B cell (primary cell): ENCODE measurements at regions not wholly inside any gene's neighbourhood (a gene's known extent, or its start where the extent isn't known, plus 50 kb on each side); places are given as distances from the start of the nearest gene placed in this dataset.
"Not testable (repeated sequence)": the region's sequence is repeated elsewhere in the genome, so short reads cannot be mapped to it uniquely, and the experiment has no call there.

Source experiments
- ATAC-seq: fragments of 200-7000 bp; cut with Tn5 transposase; one replicate; pipeline ENCODE4 v1.10.0; 2021; ENCODE audit warnings: low read depth, mild to moderate bottlenecking, moderate number of reproducible peaks, moderate library complexity
- CTCF ChIA-PET: fragments of 350-600 bp; sonication (Branson Sonifier 250); formaldehyde crosslinking; loops from one replicate; lab custom pipeline; 2021; ENCODE audit warnings: antibody characterized with exemption, inconsistent platforms; lab: Charles Lee
- POLR2A ChIA-PET: fragments of 350-600 bp; sonication (Branson Sonifier 250); formaldehyde crosslinking; loops from one replicate; lab custom pipeline; 2021; ENCODE audit warnings: antibody characterized with exemption; lab: Charles Lee
- DNase-seq: peaks from one replicate; pipeline ENCODE4 v3.0.0; 2013
- H2AFZ ChIP-seq: 2 replicates; pipeline ENCODE4 v1.6.1; 2012; ENCODE audit warnings: mild to moderate bottlenecking, low read depth, low read length; ENCODE audit not compliant: insufficient read depth, poor library complexity, severe bottlenecking
- H3K27ac ChIP-seq, 2 donors: 1 replicate in 1 of 2; 2 replicates in 1 of 2; pipeline ENCODE4 v1.5.1; 2012 to 2013; ENCODE audit warnings: low read length in 2 of 2, mild to moderate bottlenecking in 2 of 2, moderate library complexity in 1 of 2
- H3K27me3 ChIP-seq, 4 experiments: fragments of 200-600 bp in 1 of 4; sonication (generic) in 1 of 4; replicated peaks in 1 of 4; 1 replicate in 2 of 4; 2 replicates in 2 of 4; pipeline versions ENCODE4 v1.6.1 to v1.7.0; 2013 to 2016; ENCODE audit warnings: low read length in 3 of 4, mild to moderate bottlenecking in 2 of 4, mixed read lengths in 1 of 4, moderate library complexity in 1 of 4; ENCODE audit not compliant: insufficient read depth in 4 of 4, control insufficient read depth in 3 of 4; ENCODE audit errors: control extremely low read depth in 1 of 4
- H3K36me3 ChIP-seq, 2 experiments: replicated peaks in 1 of 2; 1 replicate in 1 of 2; 2 replicates in 1 of 2; pipeline versions ENCODE4 v1.6.1 to v1.7.1; 2013; ENCODE audit warnings: low read length in 1 of 2; ENCODE audit not compliant: insufficient read depth in 2 of 2, control insufficient read depth in 1 of 2; ENCODE audit errors: control extremely low read depth in 1 of 2, extremely low read depth in 1 of 2
- H3K4me1 ChIP-seq, 2 donors: fragments of 200-600 bp in 1 of 2; sonication (generic) in 1 of 2; 1 replicate in 1 of 2; 2 replicates in 1 of 2; pipeline versions ENCODE4 v1.5.1 to v1.6.1; 2013 to 2017; ENCODE audit warnings: low read length in 2 of 2; ENCODE audit not compliant: control insufficient read depth in 2 of 2, insufficient read depth in 2 of 2
- H3K4me2 ChIP-seq: replicated peaks from 2 replicates; pipeline ENCODE3; 2012; ENCODE audit warnings: mild to moderate bottlenecking, low read depth, low read length; ENCODE audit not compliant: poor library complexity, severe bottlenecking
- H3K4me3 ChIP-seq, 5 experiments: fragments of 200-600 bp in 1 of 5; sonication (generic) in 1 of 5; 1 replicate in 3 of 5; 2 replicates in 2 of 5; pipeline versions ENCODE4 v1.5.1 to v1.7.0; 2011 to 2016; ENCODE audit warnings: low read length in 4 of 5, mild to moderate bottlenecking in 4 of 5, low read depth in 2 of 5, control low read depth in 1 of 5, moderate library complexity in 1 of 5; ENCODE audit not compliant: insufficient read depth in 1 of 5; ENCODE audit errors: control extremely low read depth in 1 of 5, extremely low read depth in 1 of 5
- H3K79me2 ChIP-seq: fragments of 200-600 bp; sonication (generic); one replicate; pipeline ENCODE4 v1.6.0; 2016; ENCODE audit warnings: low read length; ENCODE audit not compliant: control insufficient read depth, insufficient read depth
- H3K9ac ChIP-seq: fragments of 200-600 bp; sonication (generic); 2 replicates; pipeline ENCODE4 v1.6.1; 2017; ENCODE audit warnings: mild to moderate bottlenecking, low read length, moderate library complexity
- H3K9me3 ChIP-seq, 3 donors: one replicate each; pipeline versions ENCODE4 v1.6.1 to v1.7.1; 2013; ENCODE audit warnings: low read length in 2 of 3; ENCODE audit not compliant: control insufficient read depth in 2 of 3, insufficient read depth in 1 of 3; ENCODE audit errors: control extremely low read depth in 1 of 3
- H4K20me1 ChIP-seq: 2 replicates; pipeline ENCODE4 v1.6.0; 2012; ENCODE audit warnings: mild to moderate bottlenecking, low read length; ENCODE audit not compliant: insufficient read depth, control insufficient read depth, poor library complexity, severe bottlenecking
- H3K27ac Mint-ChIP-seq: one replicate; pipeline ENCODE4 v1.8.0; 2021; ENCODE audit warnings: mixed read lengths
- H3K27me3 Mint-ChIP-seq: one replicate; pipeline ENCODE4 v1.8.0; 2021; ENCODE audit warnings: mixed read lengths
- H3K4me1 Mint-ChIP-seq: one replicate; pipeline ENCODE4 v1.8.0; 2021; ENCODE audit warnings: mixed read lengths
- H3K4me3 Mint-ChIP-seq: one replicate; pipeline ENCODE4 v1.8.0; 2021; ENCODE audit warnings: mixed read lengths
- H3K9me3 Mint-ChIP-seq: one replicate; pipeline ENCODE4 v1.8.0; 2022; ENCODE audit warnings: mixed read lengths; ENCODE audit not compliant: insufficient read depth
- CTCF ChIP-seq: fragments of 200-600 bp; IDR thresholded peaks from one replicate; pipeline ENCODE4 v1.8.0; 2022; ENCODE audit warnings: antibody characterized with exemption, mild to moderate bottlenecking
- EZH2 ChIP-seq: IDR thresholded peaks from 2 replicates; pipeline ENCODE4 v1.6.1; 2012; ENCODE audit warnings: borderline replicate concordance, low read depth, mild to moderate bottlenecking, moderate library complexity, low read length; ENCODE audit not compliant: insufficient read depth, poor library complexity, severe bottlenecking
- WGBS: methylation state at CpG from one replicate; pipeline ENCODE4 v1.1.5; 2013; ENCODE audit warnings: missing lambda C conversion rate; ENCODE audit not compliant: insufficient coverage; 5-methylcytosine and 5-hydroxymethylcytosine counted together
- intact Hi-C: fragments of 100-400 bp; cut with micrococcal nuclease; formaldehyde crosslinking; loops from one replicate; pipeline ENCODE4 v1.10.0; 2022

- Histone ChIP-seq H4K20me1 (no peaks in the 10 kb centered on the region), H3K4me1 (no peaks in the 10 kb centered on the region), H3K9ac (no peak overlapping the region), H3K4me3 (no peak overlapping the region), H3K79me2 (no peaks in the 10 kb centered on the region), H3K27me3 (peaks cover 0 to 7% (median 2%) of the 10 kb centered on the region in 4 experiments), H3K27ac (no peak overlapping the region), H3K36me3 (no peaks in the 10 kb centered on the region), H2AFZ (no peak overlapping the region), H3K4me2 (no peak overlapping the region), H3K9me3 (no peaks in the 10 kb centered on the region)
- ChIA-PET POLR2A (no interaction called here), CTCF (no interaction called here)
- ATAC-seq, result no peak
- H3K27ac Mint-ChIP-seq, result no peak overlapping the region
- no peaks in the 10 kb centered on the region for H3K9me3 Mint-ChIP-seq
- H3K4me1 Mint-ChIP-seq, result no peaks in the 10 kb centered on the region
- 91% methylated on average over 1 of the region's 3 CpGs for WGBS
- intact Hi-C loops, result no loop called here
- no peak overlapping the region for H3K4me3 Mint-ChIP-seq
- TF ChIP-seq EZH2 (no peak), CTCF (no peak)
- peaks cover 23% of the 10 kb centered on the region for H3K27me3 Mint-ChIP-seq
- no peak for DNase-seq
Measured at GRCh38 chr21:35711213-35711612, 349.1 kb downstream of the SETD4 start.

- H3K27ac ChIP-seq, H2AFZ ChIP-seq, H3K4me3 Mint-ChIP-seq, intact Hi-C loops, POLR2A ChIA-PET, H3K9me3 ChIP-seq, H3K36me3 ChIP-seq, CTCF ChIA-PET, H3K4me1 Mint-ChIP-seq, H3K27me3 ChIP-seq, H3K4me1 ChIP-seq, DNase-seq, H3K27ac Mint-ChIP-seq, H3K9me3 Mint-ChIP-seq, H4K20me1 ChIP-seq, H3K4me3 ChIP-seq, H3K9ac ChIP-seq, ATAC-seq, H3K4me2 ChIP-seq, H3K79me2 ChIP-seq: not testable (repeated sequence)
- peaks cover 27% of the 10 kb centered on the region for H3K27me3 Mint-ChIP-seq
- WGBS, result 88% methylated on average over 1 of the region's 3 CpGs
Measured at GRCh38 chr21:35709990-35710389, 350.3 kb downstream of the SETD4 start.
